Stimulated activated CD4-positive, alpha-beta T cell treated with anti-CD3 and anti-CD28 coated beads, Interleukin-1b, Interleukin-23, amount 100 ng/mL, for 1 hour (primary cell): ENCODE measurements at regions not wholly inside any gene's neighbourhood (a gene's known extent, or its start where the extent isn't known, plus 50 kb on each side); places are given as distances from the start of the nearest gene placed in this dataset.
"Not testable (repeated sequence)": the region's sequence is repeated elsewhere in the genome, so short reads cannot be mapped to it uniquely, and the experiment has no call there.

Experiments used
- DNase-seq, 2 donors: peaks; one replicate each; pipeline ENCODE4 v3.0.0-alpha.2; 2020; ENCODE audit warnings: low read depth in 2 of 2

GRCh38 chr13:22963384-22964053 is 217.3 kb upstream of the SGCG start:
- DNase-seq = not testable (repeated sequence)

DNA sequence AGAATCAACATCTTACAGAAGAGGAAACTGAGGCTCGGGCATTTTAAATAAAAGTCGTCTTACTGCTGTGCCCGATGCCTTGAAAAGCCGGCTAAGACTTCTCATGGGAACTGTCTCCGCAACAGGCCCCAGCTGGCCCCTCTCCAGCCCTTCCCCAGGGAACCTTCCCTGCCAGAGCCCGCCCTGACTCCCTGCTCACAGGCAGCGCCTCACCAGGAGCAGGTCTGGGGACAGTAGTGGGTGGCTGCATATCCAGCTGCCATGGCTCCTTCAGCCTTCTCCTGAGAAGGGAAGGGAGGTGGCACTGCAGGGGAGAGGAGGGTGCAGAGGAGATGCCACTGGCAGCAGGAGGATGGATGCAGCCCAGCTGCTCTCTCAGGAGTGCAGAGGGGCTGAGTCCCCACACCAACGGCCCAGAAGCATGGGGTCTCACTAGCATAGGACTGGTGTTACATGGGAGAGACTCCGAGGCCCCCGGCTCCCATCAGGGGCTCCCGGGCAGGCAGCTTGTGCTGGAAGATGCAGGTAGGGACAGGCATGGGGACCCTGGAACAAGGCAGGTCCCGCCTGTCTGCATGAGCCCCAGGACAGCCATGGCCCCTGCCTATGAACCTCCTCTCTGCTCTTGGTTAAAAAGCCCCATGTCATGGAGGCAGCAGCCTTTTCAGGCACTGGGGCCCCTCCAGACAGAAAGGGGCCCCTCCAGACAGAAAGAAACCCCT is 216.4 kb upstream of the SGCG start:
- DNase-seq = no peak

DNA sequence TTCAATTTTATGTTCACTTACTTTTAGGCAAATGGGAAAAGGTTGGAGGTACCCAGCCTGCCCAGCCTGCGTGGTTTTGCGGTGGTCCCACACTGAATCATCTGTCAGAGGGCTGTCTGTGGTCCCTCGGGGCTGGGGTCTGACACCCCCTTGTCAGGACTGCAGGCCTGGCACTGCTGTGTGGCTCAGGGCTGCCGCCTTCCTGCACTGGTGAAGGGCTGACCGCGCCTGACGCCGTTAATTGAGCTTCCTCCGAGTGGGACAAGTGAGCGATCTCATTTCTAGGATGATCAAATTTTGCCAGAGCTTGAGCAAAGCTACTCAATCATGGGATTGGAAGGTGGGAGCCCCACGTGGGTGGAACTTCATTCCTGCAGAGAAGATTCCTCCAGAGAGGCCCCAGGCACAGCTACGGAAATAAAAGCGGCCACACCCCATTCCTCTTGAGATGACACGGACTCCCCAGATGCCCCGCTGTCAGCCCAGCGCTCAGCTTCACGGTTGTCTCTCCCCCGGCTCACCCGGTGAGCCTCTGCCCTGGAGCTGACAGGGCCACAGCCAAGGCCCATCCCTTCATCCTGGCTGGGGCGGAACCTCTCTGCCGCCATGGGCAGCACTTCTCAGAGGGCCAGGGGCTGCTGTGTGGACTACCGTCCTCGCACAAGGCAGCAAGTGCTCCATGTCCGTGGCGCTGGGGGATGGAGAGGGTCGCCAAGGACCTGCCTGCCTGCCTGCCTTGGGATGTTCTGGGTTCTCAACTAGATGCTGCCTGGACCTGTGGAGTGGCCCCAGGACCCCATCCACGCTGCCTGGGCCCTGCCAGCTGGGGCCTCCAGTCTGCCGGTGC is 215.5 kb upstream of the SGCG start:
- not testable (repeated sequence) for DNase-seq

DNA sequence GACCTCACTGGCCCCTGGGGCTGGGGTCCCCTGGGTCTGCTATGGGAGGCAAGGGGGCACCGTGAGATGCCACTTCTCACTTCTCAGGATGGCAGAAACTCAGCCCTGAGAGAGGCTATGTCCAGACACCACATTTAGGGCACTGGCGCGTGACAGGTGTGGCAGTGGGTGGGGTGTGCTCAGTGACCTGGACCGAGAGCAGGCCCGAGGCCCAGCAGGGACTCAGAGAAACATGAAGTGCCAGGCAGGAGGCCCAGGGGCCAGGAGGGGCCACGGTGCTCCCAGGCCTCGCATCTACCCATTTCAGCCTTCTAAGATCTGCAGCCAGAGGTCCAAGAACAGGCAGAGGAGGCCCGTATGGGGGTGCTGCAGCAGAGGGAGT is 214.9 kb upstream of the SGCG start:
- DNase-seq = not testable (repeated sequence)

- DNase-seq = not testable (repeated sequence)
These were observed 214.0 kb upstream of the SGCG start for GRCh38 chr13:22966753-22967152.

GRCh38 chr13:22967669-22968068 is 213.1 kb upstream of the SGCG start:
- no peak for DNase-seq

GRCh38 chr13:22979952-22980351 is 200.8 kb upstream of the SGCG start:
- DNase-seq = no peak

- DNase-seq = no peak
These were observed 199.8 kb upstream of the SGCG start for GRCh38 chr13:22980936-22981335.

- no peak for DNase-seq
These were observed 187.6 kb upstream of the SGCG start for GRCh38 chr13:22993148-22993547.

GRCh38 chr13:23003446-23003845 is 177.3 kb upstream of the SGCG start:
- DNase-seq = no peak

- DNase-seq = no peak
These were observed 173.4 kb upstream of the SGCG start for GRCh38 chr13:23007426-23007825.

DNA sequence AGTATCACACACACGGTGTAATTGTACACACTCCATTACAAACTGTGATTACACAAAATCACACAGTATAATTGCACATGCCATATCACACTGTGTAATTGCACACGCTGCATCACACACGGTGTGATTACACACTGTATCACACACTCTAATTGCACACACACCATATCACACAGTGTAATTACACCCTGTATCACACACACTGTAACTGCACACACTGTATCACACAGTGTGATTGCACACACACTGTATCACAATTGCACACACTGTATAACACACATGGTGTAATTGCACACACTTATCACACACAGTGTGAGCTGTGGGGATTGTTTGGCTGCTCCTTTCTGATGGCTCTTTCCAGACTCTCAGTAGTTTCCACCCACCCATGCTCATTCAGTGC is 162.6 kb upstream of the SGCG start:
- no peak for DNase-seq

DNA sequence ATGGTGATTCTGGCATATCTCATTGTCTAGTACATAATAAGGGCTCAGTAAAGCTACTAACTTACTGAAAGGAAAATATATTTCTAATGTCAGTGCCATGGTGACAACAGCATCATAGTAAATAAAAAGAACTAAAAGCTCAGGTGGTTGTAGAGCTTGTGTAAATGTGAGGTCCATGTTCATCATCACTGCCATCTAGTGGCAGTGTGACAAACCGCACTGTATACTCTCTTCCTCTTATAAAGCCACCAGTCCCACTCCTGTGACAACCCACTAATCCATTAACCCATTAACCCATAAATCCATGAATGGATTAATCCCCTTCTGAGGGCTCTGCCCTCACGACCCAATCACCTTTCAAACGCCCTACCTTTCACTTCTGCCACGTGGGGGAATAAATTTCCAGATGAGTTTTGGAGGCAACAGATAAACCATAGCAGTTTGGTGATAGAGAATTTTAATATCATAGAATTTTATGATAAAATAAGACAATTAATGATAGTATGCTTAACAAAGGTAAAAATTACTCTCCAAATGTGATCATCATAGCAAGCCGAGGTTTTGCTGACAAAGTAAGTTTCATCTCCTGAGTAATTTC is 160.4 kb upstream of the SGCG start:
- no peak for DNase-seq

- DNase-seq = no peak
These were observed 158.9 kb upstream of the SGCG start for GRCh38 chr13:23021906-23022305.

GRCh38 chr13:23022704-23023103 is 158.1 kb upstream of the SGCG start:
- DNase-seq = no peak

DNA sequence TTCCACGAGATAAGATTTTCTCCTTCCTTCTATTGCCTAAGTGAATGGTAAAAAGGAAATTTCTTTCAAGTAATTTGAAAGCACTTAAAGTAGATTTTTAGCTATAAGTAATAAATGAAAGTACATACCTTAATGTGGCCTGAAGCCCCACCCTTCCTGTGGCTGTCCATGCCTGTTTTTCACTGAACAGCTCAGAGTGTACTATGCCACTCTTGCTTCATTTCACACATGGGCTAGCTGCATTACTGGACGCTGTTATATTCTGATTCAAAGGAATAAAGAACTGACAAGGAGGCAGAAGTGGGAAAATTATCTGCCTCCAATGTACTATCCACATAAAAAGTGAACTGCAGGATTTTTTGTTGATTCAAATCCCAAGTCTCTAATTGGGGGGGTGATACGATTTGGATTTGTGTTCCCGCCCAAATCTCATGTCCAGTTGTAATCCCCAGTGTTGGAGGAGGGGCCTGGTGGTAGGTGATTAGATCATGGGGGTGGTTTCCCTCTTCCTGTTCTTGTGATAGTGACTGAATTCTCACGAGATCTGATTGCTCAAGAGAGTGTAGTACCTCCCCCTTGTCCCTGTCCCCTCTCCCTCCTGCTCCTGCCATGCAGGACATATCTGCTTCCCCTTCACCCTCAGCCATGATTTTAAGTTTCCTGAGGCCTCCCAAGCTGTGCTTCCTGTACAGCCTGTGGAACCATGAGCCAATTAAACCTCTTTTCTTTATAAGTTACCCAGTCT is 154.7 kb upstream of the SGCG start:
- no peak for DNase-seq

DNA sequence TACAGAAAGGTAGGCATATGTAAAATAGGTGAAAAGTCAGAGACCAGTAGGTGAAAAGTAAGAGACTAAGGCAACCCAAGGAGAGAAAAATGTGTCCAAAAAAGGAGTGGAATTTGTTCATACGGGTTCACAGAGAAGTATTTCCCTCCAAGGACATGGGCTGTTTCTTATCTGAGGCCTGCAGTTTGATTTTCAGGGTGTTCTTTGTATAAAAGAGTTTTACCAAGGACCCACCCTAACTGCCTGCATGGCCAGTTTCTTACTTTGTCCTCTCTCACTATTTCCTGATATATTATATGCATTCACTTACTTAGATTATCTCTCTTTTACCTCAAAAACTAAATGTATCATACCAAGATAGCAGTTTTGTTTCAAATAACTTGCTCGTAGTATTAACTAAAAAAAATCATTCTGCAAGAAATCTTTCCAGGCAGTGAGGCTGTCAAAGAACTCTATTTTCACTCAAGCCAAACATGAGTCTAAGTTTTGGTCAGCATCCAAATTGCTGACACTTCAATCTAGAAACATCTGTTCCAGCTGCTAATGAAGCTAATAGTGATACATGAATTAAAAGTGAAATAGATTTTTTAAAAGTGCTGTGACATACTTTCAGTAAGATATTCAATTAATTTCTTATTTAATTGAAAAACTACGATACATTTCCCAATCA is 141.4 kb upstream of the SGCG start:
- DNase-seq = no peak

DNA sequence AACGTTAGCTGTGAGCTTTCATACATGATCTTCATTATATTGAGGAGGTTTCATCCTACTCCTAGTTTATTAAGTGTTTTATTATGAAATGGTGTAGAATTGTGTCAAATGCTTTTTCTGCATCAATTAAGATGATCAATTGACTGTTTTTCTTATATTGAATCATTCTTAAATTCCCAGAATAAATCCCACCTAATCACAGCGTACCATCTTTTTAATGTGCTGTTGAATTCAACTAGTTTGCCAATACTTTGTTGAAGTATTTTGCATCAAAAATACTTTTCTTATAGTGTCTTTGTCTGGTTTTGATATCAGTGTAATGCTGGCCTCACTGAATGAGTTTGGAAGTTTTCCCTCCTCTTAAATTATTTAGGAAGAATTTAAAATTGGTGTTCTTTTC is 138.6 kb upstream of the SGCG start:
- DNase-seq = no peak

- no peak for DNase-seq
These were observed 135.9 kb upstream of the SGCG start for GRCh38 chr13:23044906-23045305.

GRCh38 chr13:23050126-23050525 is 130.7 kb upstream of the SGCG start:
- DNase-seq = no peak

- not testable (repeated sequence) for DNase-seq
These were observed 127.1 kb upstream of the SGCG start for GRCh38 chr13:23053711-23054110.
